T-helper 17 cell (primary cell): ENCODE measurements at regions not wholly inside any gene's neighbourhood (a gene's known extent, or its start where the extent isn't known, plus 50 kb on each side); places are given as distances from the start of the nearest gene placed in this dataset.
"Not testable (repeated sequence)": the region's sequence is repeated elsewhere in the genome, so short reads cannot be mapped to it uniquely, and the experiment has no call there.

ENCODE experiments used
- ATAC-seq: fragments of 150-1000 bp; cut with Tn5 transposase; 2 replicates; pipeline ENCODE4 v1.10.0; 2021; ENCODE audit warnings: mild to moderate bottlenecking, moderate library complexity
- DNase-seq, 3 donors: peaks; one replicate each; pipeline versions ENCODE4 v3.0.0 to v3.0.0-alpha.2; 2020 to 2021
- H3K9me3 ChIP-seq: one replicate; pipeline ENCODE4 v1.7.0; 2013; ENCODE audit warnings: low read length, mild to moderate bottlenecking; ENCODE audit not compliant: control insufficient read depth, poor library complexity, severe bottlenecking
- H3K27ac Mint-ChIP-seq: one replicate; pipeline ENCODE4 v1.8.0; 2022; ENCODE audit warnings: mild to moderate bottlenecking, moderate library complexity, mixed read lengths
- H3K27me3 Mint-ChIP-seq: one replicate; pipeline ENCODE4 v1.8.0; 2022; ENCODE audit warnings: mixed read lengths
- H3K36me3 Mint-ChIP-seq: one replicate; pipeline ENCODE4 v1.8.0; 2022; ENCODE audit warnings: low read depth, mixed read lengths
- H3K4me1 Mint-ChIP-seq: one replicate; pipeline ENCODE4 v1.8.0; 2022; ENCODE audit warnings: mild to moderate bottlenecking, mixed read lengths
- H3K4me3 Mint-ChIP-seq: one replicate; pipeline ENCODE4 v1.8.0; 2022; ENCODE audit warnings: mild to moderate bottlenecking, moderate library complexity, mixed read lengths

DNA sequence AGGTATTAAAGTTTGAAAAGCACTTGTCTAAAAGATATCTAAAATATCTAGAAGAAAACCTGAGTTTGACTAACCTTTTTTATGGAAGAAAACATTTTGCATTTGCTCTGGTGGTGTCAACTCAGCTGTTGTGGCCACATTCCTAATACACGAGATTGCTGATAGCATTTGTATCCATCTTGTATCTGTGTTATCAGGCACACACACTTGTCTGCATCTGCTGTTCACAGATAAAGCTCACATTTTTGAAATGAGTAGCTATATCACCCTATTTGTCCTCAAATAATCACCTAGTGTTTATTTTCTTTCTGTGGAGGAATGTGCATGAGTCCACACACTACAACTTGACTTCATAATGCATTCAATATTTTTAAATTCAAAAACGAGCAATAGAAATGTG lies 632.3 kb upstream of the NR2F2 start:
- no peak overlapping the region for H3K4me3 Mint-ChIP-seq
- no peaks in the 10 kb centered on the region for H3K27me3 Mint-ChIP-seq
- ATAC-seq, result no peak
- no peaks in the 10 kb centered on the region for H3K36me3 Mint-ChIP-seq
- H3K4me1 Mint-ChIP-seq, result no peaks in the 10 kb centered on the region
- no peak for DNase-seq
- no peak overlapping the region for H3K27ac Mint-ChIP-seq
- peaks cover 3% of the 10 kb centered on the region for H3K9me3 ChIP-seq

DNA sequence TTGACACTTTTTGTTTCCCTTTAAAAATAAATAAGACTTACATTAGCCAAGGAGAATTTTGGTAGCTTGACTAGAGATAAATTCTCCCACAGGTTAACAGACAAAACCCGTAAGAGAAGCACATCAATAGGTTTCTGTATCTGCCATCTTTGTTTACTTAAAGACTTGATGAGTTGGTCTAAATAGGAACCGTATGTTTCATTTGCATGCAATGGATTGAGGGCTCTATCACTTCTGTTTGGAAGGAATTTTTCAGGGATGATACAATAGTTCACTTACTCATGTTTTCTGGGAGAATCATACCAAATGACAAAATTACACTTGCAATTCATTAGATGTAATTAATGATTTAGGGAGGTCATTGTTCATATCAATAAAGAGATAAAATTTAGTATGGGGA lies 631.5 kb upstream of the NR2F2 start:
- peaks cover 3% of the 10 kb centered on the region for H3K9me3 ChIP-seq
- ATAC-seq (no peak), DNase-seq (no peak)
- H3K36me3 Mint-ChIP-seq, result no peaks in the 10 kb centered on the region
- H3K27ac Mint-ChIP-seq, result no peak overlapping the region
- no peaks in the 10 kb centered on the region for H3K4me1 Mint-ChIP-seq
- H3K4me3 Mint-ChIP-seq, result no peak overlapping the region
- H3K27me3 Mint-ChIP-seq, result no peaks in the 10 kb centered on the region

GRCh38 chr15:95699578-95699977 lies 630.9 kb upstream of the NR2F2 start:
- H3K36me3 Mint-ChIP-seq, result no peaks in the 10 kb centered on the region
- no peaks in the 10 kb centered on the region for H3K4me1 Mint-ChIP-seq

GRCh38 chr15:95700692-95701091 lies 629.8 kb upstream of the NR2F2 start:
- H3K27ac Mint-ChIP-seq, DNase-seq, H3K27me3 Mint-ChIP-seq, ATAC-seq, H3K4me3 Mint-ChIP-seq, H3K36me3 Mint-ChIP-seq, H3K9me3 ChIP-seq, H3K4me1 Mint-ChIP-seq: not testable (repeated sequence)

More at GRCh38 chr15:95699578-95699977, 630.9 kb upstream of the NR2F2 start:
- peaks cover 3% of the 10 kb centered on the region for H3K9me3 ChIP-seq
- H3K27me3 Mint-ChIP-seq, result no peaks in the 10 kb centered on the region
- H3K27ac Mint-ChIP-seq, result no peak overlapping the region
- ATAC-seq, result no peak
- no peak overlapping the region for H3K4me3 Mint-ChIP-seq
- no peak for DNase-seq

- DNase-seq, result no peak
- no peak for ATAC-seq
- no peak overlapping the region for H3K4me3 Mint-ChIP-seq
- no peaks in the 10 kb centered on the region for H3K4me1 Mint-ChIP-seq
- H3K27me3 Mint-ChIP-seq, result no peaks in the 10 kb centered on the region
- H3K36me3 Mint-ChIP-seq, result no peaks in the 10 kb centered on the region
- no peaks in the 10 kb centered on the region for H3K9me3 ChIP-seq
- no peak overlapping the region for H3K27ac Mint-ChIP-seq
Measured at GRCh38 chr15:95701410-95701809, 629.1 kb upstream of the NR2F2 start.

DNA sequence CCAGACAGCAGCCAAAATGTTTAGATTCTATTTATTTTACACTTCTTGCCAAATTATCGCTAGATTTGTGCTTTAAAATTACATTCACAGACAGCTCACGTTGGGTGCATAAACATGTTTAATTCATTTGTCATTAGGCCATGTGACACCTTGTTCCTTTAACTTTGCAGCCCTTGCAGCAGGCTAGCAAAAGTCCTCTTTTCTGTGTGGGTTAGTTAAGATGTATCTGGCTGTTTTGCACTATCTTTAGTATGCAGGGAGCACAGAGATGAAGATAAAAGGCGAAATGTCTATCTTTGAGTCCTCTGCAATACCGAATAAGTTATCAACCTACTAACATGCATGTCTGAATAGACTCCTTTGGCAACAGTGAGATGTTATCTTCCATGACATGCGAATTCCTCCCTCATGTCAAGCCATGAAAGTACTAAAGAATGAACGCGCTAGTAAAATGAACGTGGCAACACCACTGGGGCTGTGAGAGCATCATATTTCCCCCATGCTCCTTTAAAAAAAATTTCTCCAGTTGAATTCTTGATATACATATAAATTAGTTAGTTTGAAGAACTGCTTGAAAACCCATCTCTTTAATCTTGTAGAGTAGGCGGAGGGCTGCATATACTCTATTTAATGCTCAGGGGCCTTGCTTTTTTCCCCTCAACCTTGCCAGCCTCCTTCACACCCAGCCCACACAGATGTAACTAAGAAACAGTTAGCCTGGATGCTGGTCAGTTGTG lies 620.4 kb upstream of the NR2F2 start:
- Mint-ChIP-seq H3K27ac (no peak overlapping the region), H3K4me1 (no peaks in the 10 kb centered on the region), H3K27me3 (no peaks in the 10 kb centered on the region), H3K36me3 (no peaks in the 10 kb centered on the region), H3K4me3 (no peak overlapping the region)
- H3K9me3 ChIP-seq, result no peaks in the 10 kb centered on the region
- no peak for DNase-seq
- ATAC-seq, result no peak

GRCh38 chr15:95712785-95713184 lies 617.7 kb upstream of the NR2F2 start:
- H3K4me1 Mint-ChIP-seq, result no peaks in the 10 kb centered on the region
- no peak overlapping the region for H3K4me3 Mint-ChIP-seq
- no peak for ATAC-seq
- DNase-seq, result no peak
- H3K27me3 Mint-ChIP-seq, result no peaks in the 10 kb centered on the region
- H3K36me3 Mint-ChIP-seq, result no peaks in the 10 kb centered on the region
- no peak overlapping the region for H3K27ac Mint-ChIP-seq
- H3K9me3 ChIP-seq, result no peaks in the 10 kb centered on the region

DNA sequence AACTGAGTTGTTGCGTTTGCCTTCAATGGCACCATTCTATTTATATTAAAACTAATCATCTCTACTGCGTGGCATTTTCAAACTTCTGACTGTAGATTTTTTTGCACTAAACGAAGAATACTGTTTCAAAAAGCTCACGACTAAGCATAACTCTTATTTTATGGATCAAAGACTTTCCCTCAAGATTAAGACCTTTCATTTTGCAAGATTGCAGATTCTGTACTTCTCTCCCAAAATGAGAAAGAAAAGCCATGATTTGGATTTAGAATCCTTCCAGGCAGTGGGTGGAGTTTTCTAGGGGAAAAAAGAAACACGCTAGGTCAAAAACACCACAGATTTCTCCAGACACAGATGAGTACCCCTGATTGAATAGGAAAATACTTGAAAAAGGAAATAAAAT lies 617.2 kb upstream of the NR2F2 start:
- H3K9me3 ChIP-seq, result no peaks in the 10 kb centered on the region
- DNase-seq (no peak), ATAC-seq (no peak)
- Mint-ChIP-seq H3K27ac (no peak overlapping the region), H3K36me3 (no peaks in the 10 kb centered on the region), H3K27me3 (no peaks in the 10 kb centered on the region), H3K4me3 (no peak overlapping the region), H3K4me1 (no peaks in the 10 kb centered on the region)

DNA sequence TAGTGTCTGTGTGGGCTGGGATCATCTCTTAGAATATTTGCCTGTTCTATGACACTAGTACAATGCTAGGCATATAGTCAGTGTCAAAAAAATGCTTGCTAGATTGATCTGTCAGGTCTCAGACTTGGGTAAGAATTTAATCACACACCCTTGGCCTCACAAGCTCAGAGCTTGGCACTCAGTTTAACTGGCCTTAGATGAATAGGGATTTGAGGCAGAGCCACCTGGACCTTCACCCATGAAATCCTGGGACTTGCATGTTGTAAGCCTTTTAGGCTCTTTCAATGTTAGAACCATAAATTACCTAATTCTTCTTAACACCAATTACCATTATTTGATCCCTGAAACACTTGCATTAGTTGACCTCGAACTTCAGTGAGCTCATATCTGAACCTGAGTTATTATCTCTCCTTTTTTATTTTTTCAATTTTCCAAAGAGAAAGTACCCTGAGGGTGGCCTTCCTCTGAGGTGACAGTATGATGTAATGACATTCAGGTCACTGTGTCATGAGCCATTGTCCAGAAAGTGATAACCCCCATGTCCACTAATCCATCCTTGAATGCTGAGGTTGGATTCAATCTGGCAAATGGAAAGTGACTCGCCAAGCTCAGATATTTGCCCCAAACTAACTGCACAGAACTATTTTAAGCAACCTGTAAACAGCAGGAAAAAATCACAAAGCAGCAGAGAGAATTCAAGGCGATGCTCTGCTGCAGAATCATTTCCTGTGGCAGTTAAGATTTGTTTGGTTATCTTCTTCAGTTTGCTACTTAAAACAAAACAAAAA lies 615.2 kb upstream of the NR2F2 start:
- DNase-seq, result no peak
- Mint-ChIP-seq H3K36me3 (no peaks in the 10 kb centered on the region), H3K27me3 (no peaks in the 10 kb centered on the region), H3K4me1 (no peaks in the 10 kb centered on the region), H3K4me3 (no peak overlapping the region), H3K27ac (no peak overlapping the region)
- no peaks in the 10 kb centered on the region for H3K9me3 ChIP-seq
- no peak for ATAC-seq

DNA sequence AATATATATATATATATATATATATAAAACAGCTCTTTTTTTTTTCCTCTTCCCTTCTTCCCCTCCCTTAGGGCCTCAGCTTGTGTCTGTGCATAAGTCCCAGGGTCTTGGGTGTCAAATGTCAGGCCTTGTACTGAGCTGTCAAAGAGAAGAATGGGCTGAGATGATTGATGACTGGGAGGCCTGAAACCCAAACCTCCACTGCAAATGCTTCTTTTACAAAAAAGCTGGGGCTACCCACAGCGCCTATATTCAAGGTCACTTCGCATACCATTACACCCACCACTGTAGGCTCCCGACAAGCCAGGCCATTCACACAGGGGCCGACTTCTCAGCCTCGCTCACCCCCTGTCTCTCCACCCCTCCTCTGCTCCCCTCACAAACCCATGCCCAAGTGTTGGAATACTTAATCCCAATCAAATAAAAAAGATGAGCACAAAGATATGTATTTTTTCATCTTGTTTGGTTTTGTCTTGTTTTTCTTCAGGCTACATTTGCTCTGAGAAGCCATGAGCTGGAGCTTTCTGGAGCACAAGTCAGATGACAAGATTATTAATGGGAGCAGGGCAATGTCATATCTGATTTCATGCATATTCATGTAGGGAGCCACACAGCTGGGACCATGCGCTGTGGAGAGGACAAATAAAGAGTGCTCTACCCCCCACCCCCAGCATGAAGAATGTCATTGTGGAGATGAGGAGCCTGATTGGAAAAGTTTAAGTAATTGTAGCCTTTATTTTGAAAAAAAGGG lies 614.4 kb upstream of the NR2F2 start:
- H3K27me3 Mint-ChIP-seq, result no peaks in the 10 kb centered on the region
- H3K36me3 Mint-ChIP-seq, result no peaks in the 10 kb centered on the region
- ATAC-seq, result no peak
- H3K9me3 ChIP-seq, result no peaks in the 10 kb centered on the region
- no peak for DNase-seq
- no peak overlapping the region for H3K4me3 Mint-ChIP-seq
- no peak overlapping the region for H3K27ac Mint-ChIP-seq
- H3K4me1 Mint-ChIP-seq, result no peaks in the 10 kb centered on the region

DNA sequence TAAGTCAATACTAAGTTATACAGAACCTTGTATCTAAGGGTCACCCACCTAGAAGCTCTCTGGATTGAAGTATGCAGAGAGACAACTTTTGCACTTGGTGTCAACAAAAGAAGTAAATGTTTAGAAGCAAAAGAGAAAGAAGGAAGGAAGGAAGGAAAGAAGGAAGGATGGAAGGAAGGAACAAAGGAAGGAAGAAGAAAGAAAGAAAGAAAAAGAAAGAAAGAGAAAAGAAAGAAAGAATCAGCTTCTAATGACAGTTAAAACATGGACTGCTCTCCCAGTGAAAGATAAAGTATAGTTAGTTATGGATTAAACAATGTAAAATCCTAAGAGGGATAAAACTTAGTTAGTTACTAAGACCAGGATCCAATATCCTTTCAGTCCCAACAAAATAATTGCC lies 613.8 kb upstream of the NR2F2 start:
- no peak for DNase-seq
- ATAC-seq, result no peak
- Mint-ChIP-seq H3K27ac (no peak overlapping the region), H3K4me3 (no peak overlapping the region), H3K4me1 (no peaks in the 10 kb centered on the region), H3K36me3 (no peaks in the 10 kb centered on the region), H3K27me3 (no peaks in the 10 kb centered on the region)
- no peaks in the 10 kb centered on the region for H3K9me3 ChIP-seq

DNA sequence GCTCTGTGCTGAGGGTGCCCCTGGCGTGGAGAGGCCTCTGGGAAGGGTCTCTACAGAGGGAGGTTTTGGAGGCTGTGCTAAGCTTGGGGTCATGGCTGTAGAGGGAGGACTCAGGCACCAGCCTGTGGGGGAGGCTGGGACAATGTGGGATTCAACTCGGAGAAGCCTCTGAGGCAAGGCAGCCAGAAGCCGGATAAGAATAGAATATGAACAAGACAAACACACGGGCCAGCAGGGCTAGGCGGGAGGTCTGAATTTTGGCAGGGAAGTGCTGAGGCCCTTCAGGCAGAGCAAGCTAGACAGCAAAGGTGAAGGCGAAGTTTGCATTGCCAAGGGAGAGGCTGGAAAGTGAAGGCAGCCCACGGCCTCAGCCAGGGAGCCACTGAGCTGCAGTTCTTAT lies 612.1 kb upstream of the NR2F2 start:
- H3K36me3 Mint-ChIP-seq, result no peaks in the 10 kb centered on the region
- no peak overlapping the region for H3K4me3 Mint-ChIP-seq

GRCh38 chr15:95724908-95725633 lies 605.4 kb upstream of the NR2F2 start:
- no peaks in the 10 kb centered on the region for H3K9me3 ChIP-seq
- Mint-ChIP-seq H3K4me3 (no peak overlapping the region), H3K36me3 (no peaks in the 10 kb centered on the region), H3K27ac (no peak overlapping the region), H3K4me1 (no peaks in the 10 kb centered on the region), H3K27me3 (no peaks in the 10 kb centered on the region)
- DNase-seq (no peak), ATAC-seq (no peak)

More for the DNA sequence above, 612.1 kb upstream of the NR2F2 start:
- no peak overlapping the region for H3K27ac Mint-ChIP-seq
- ATAC-seq (no peak), DNase-seq (no peak)
- no peaks in the 10 kb centered on the region for H3K27me3 Mint-ChIP-seq
- no peaks in the 10 kb centered on the region for H3K4me1 Mint-ChIP-seq
- no peaks in the 10 kb centered on the region for H3K9me3 ChIP-seq
